Fibroblast of upper back skin (primary cell): ENCODE measurements at regions not wholly inside any gene's neighbourhood (a gene's known extent, or its start where the extent isn't known, plus 50 kb on each side); places are given as distances from the start of the nearest gene placed in this dataset.
A peak's percentile ranks its signal among the peaks of the same experiment; 100 is the strongest.

Experiments
- DNase-seq: peaks from one replicate; pipeline ENCODE4 v3.0.0-alpha.2; 2013

- no peak for DNase-seq
Measured at GRCh38 chr2:6644261-6644660, 221.4 kb downstream of the CMPK2 start.

GRCh38 chr2:6645004-6645403 lies 220.7 kb downstream of the CMPK2 start:
- DNase-seq, result no peak

GRCh38 chr2:6645672-6646071 lies 220.0 kb downstream of the CMPK2 start:
- no peak for DNase-seq

GRCh38 chr2:6647046-6647445 lies 218.7 kb downstream of the CMPK2 start:
- no peak for DNase-seq

- no peak for DNase-seq
Measured at GRCh38 chr2:6648596-6649247, 217.0 kb downstream of the CMPK2 start.

- DNase-seq, result no peak
Measured at GRCh38 chr2:6650311-6650710, 215.4 kb downstream of the CMPK2 start.

GRCh38 chr2:6652251-6652650 lies 213.5 kb downstream of the CMPK2 start:
- DNase-seq, result no peak

GRCh38 chr2:6653281-6653750 lies 212.4 kb downstream of the CMPK2 start:
- DNase-seq, result no peak

- no peak for DNase-seq
Measured at GRCh38 chr2:6654279-6654678, 211.4 kb downstream of the CMPK2 start.

- DNase-seq, result no peak
Measured at GRCh38 chr2:6656633-6657032, 209.1 kb downstream of the CMPK2 start.

- DNase-seq, result peak; percentile 51
Measured at GRCh38 chr2:6657136-6657535, 208.6 kb downstream of the CMPK2 start.

GRCh38 chr2:6657855-6658254 lies 207.9 kb downstream of the CMPK2 start:
- DNase-seq, result peak; percentile 45

- DNase-seq, result no peak
Measured at GRCh38 chr2:6664332-6665061, 201.2 kb downstream of the CMPK2 start.

- no peak for DNase-seq
Measured at GRCh38 chr2:6665093-6666045, 200.3 kb downstream of the CMPK2 start.

- no peak for DNase-seq
Measured at GRCh38 chr2:6667326-6667725, 198.4 kb downstream of the CMPK2 start.

- peak; percentile 42 for DNase-seq
Measured at GRCh38 chr2:6671913-6672312, 193.8 kb downstream of the CMPK2 start.

GRCh38 chr2:6674381-6674780 lies 191.3 kb downstream of the CMPK2 start:
- DNase-seq, result peak; percentile 64

- DNase-seq, result no peak
Measured at GRCh38 chr2:6675791-6676190, 189.9 kb downstream of the CMPK2 start.

GRCh38 chr2:6676241-6676640 lies 189.5 kb downstream of the CMPK2 start:
- DNase-seq, result no peak

GRCh38 chr2:6676776-6677175 lies 188.9 kb downstream of the CMPK2 start:
- DNase-seq, result peak; percentile 26

- DNase-seq, result no peak
Measured at GRCh38 chr2:6679471-6679870, 186.2 kb downstream of the CMPK2 start.

- no peak for DNase-seq
Measured at GRCh38 chr2:6683516-6683915, 182.2 kb downstream of the CMPK2 start.

GRCh38 chr2:6685447-6685846 lies 180.3 kb downstream of the CMPK2 start:
- no peak for DNase-seq
